ACHN (cell line): ENCODE measurements at regions not wholly inside any gene's neighbourhood (a gene's known extent, or its start where the extent isn't known, plus 50 kb on each side); places are given as distances from the start of the nearest gene placed in this dataset.
A peak's percentile ranks its signal among the peaks of the same experiment; 100 is the strongest.

Experiments
- DNase-seq: peaks from one replicate; pipeline ENCODE4 v3.0.0-alpha.2; 2015
- in situ Hi-C: cut with HindIII; loops from 2 replicates; pipeline ENCODE4 v1.10.0; 2017; ENCODE audit warnings: low sequenced_read_pairs, low pct_ligation_motif_present, low pct_unique_long_range_greater_than_20kb

- no peak for DNase-seq
- in situ Hi-C loops = no loop called here
These were observed 81.3 kb upstream of the UBL3 start for GRCh38 chr13:29931696-29932095.

GRCh38 chr13:29929062-29929847 lies 78.8 kb upstream of the UBL3 start:
- DNase-seq = no peak
- in situ Hi-C loops = no loop called here

GRCh38 chr13:29926098-29926476 lies 75.7 kb upstream of the UBL3 start:
- in situ Hi-C loops = no loop called here
- DNase-seq = no peak

- DNase-seq = peak; percentile 8
- in situ Hi-C loops = no loop called here
These were observed 75.2 kb upstream of the UBL3 start for GRCh38 chr13:29925457-29926097.

GRCh38 chr13:29924482-29925350 lies 74.3 kb upstream of the UBL3 start:
- DNase-seq = peak; percentile 63
- in situ Hi-C loops = no loop called here

GRCh38 chr13:29923554-29924481 lies 73.4 kb upstream of the UBL3 start:
- peak; percentile 92 for DNase-seq
- in situ Hi-C loops = no loop called here

- DNase-seq = peak; percentile 8
- in situ Hi-C loops = no loop called here
These were observed 72.5 kb upstream of the UBL3 start for GRCh38 chr13:29922896-29923295.

- in situ Hi-C loops = no loop called here
- no peak for DNase-seq
These were observed 71.9 kb upstream of the UBL3 start for GRCh38 chr13:29922281-29922821.

GRCh38 chr13:29921542-29921941 lies 71.1 kb upstream of the UBL3 start:
- in situ Hi-C loops = no loop called here

GRCh38 chr13:29920025-29920643 lies 69.7 kb upstream of the UBL3 start:
- in situ Hi-C loops = no loop called here
- DNase-seq = no peak

More at GRCh38 chr13:29921542-29921941, 71.1 kb upstream of the UBL3 start:
- no peak for DNase-seq

- DNase-seq = no peak
- in situ Hi-C loops = no loop called here
These were observed 68.4 kb upstream of the UBL3 start for GRCh38 chr13:29918845-29919244.

- in situ Hi-C loops = no loop called here
- DNase-seq = no peak
These were observed 67.2 kb upstream of the UBL3 start for GRCh38 chr13:29917650-29918049.

- in situ Hi-C loops = no loop called here
- DNase-seq = no peak
These were observed 64.2 kb upstream of the UBL3 start for GRCh38 chr13:29914581-29914980.

GRCh38 chr13:29911781-29912418 lies 61.5 kb upstream of the UBL3 start:
- in situ Hi-C loops = no loop called here
- no peak for DNase-seq

GRCh38 chr13:29909975-29910674 lies 59.7 kb upstream of the UBL3 start:
- in situ Hi-C loops = no loop called here

GRCh38 chr13:29909081-29909730 lies 58.8 kb upstream of the UBL3 start:
- in situ Hi-C loops = no loop called here
- DNase-seq = no peak

More at GRCh38 chr13:29909975-29910674, 59.7 kb upstream of the UBL3 start:
- DNase-seq = no peak
